ENCODE measurements at regions not wholly inside any gene's neighbourhood (a gene's known extent, or its start where the extent isn't known, plus 50 kb on each side); places are given as distances from the start of the nearest gene placed in this dataset.

- DNase-seq (ENCODE audit: low read depth, low spot score) (no peak), ATAC-seq (no peak)
- H3K9ac ChIP-seq (ENCODE audit: low read length), result no peak overlapping the region
- H4K20me1 ChIP-seq (ENCODE audit: insufficient read depth), result no peaks in the 10 kb centered on the region
- no peak overlapping the region for H2AFZ ChIP-seq (ENCODE audit: low read depth, low read length, poor library complexity, severe bottlenecking)
- peaks cover 0 to 12% of the 10 kb centered on the region in 2 experiments; a peak in 1 of 4 replicates for H3K9me3 ChIP-seq (ENCODE audit: control insufficient read depth in 1 of 2, insufficient read depth in 1 of 2, low read depth in 1 of 2, low read length in 2 of 2)
- H3K27ac ChIP-seq (ENCODE audit: low read depth, low read length), result no peak overlapping the region
- RAD21 ChIA-PET (ENCODE audit: low non-redundant PET in 1 of 2, low total read pairs in 2 of 2, uncharacterized antibody in 2 of 2, unreplicated experiment in 2 of 2), result no interaction called here
- no peaks in the 10 kb centered on the region for H3K27me3 ChIP-seq (ENCODE audit: insufficient read depth, low read length)
- CTCF ChIA-PET, result no interaction called here
- POLR2A ChIA-PET, result no interaction called here
- BruUV-seq (replicated peaks), result no TSS peak
- H3K4me2 ChIP-seq (ENCODE audit: low read length), result no peak overlapping the region
- no peaks in the 10 kb centered on the region for H3K36me3 ChIP-seq (ENCODE audit: control insufficient read depth in 1 of 2, insufficient read depth in 2 of 2, low read length in 2 of 2)
- no peak for TF ChIP-seq POLR2A (IDR thresholded peaks at IDR 0.05; ENCODE audit: borderline replicate concordance, extremely low read depth, insufficient read depth, insufficient read length)
- no peak for TF ChIP-seq SP1 (IDR thresholded peaks at IDR 0.05; ENCODE audit: low read depth)
- no peak for TF ChIP-seq JUND (IDR thresholded peaks at IDR 0.05)
- TF ChIP-seq RAD21 (IDR thresholded peaks at IDR 0.05; ENCODE audit: low read depth), result no peak
- no peak for TF ChIP-seq ZNF274 (IDR thresholded peaks at IDR 0.05; ENCODE audit: low read depth, low read length)
- TF ChIP-seq EZH2phosphoT487 (IDR thresholded peaks at IDR 0.05; ENCODE audit: borderline replicate concordance), result no peak
- TF ChIP-seq MAX (IDR thresholded peaks at IDR 0.05), result no peak
- TF ChIP-seq EZH2 (IDR thresholded peaks at IDR 0.05), result no peak
- no peak for TF ChIP-seq FOSL1 (IDR thresholded peaks at IDR 0.05; ENCODE audit: low read depth)
- TF ChIP-seq CTCF (IDR thresholded peaks at IDR 0.05 in 2 of 3, conservative IDR thresholded peaks at IDR 0.05 in 1 of 3; ENCODE audit: borderline replicate concordance in 1 of 3, insufficient read depth in 1 of 3, low read depth in 2 of 3, low read length in 2 of 3), result no peak
- no peak for TF ChIP-seq TCF7L2 (IDR thresholded peaks at IDR 0.05; ENCODE audit: borderline replicate concordance, extremely low read depth, insufficient read depth, insufficient read length)
- no peak for TF ChIP-seq CEBPB (IDR thresholded peaks at IDR 0.05; ENCODE audit: low read depth)
- TF ChIP-seq SRF (IDR thresholded peaks at IDR 0.05; ENCODE audit: low read depth), result no peak
- no peak for TF ChIP-seq CBX3 (IDR thresholded peaks at IDR 0.05; ENCODE audit: low read depth)
- TF ChIP-seq YY1 (IDR thresholded peaks at IDR 0.05; ENCODE audit: extremely low read depth, insufficient replicate concordance, low read depth, low read length), result no peak
- no peak for TF ChIP-seq ATF3 (IDR thresholded peaks at IDR 0.05)
- H3K4me3 ChIP-seq (replicated peaks in 1 of 2; ENCODE audit: low read depth in 1 of 2, low read length in 2 of 2), result no peak overlapping the region
- no peaks in the 10 kb centered on the region for H3K4me1 ChIP-seq (ENCODE audit: control insufficient read depth in 1 of 2, insufficient read depth in 2 of 2, low read length in 2 of 2)
- intact Hi-C loops (cut with micrococcal nuclease), result no loop called here
- no peaks in the 10 kb centered on the region for H3K9me2 ChIP-seq (ENCODE audit: insufficient read depth)
- no peaks in the 10 kb centered on the region for H3K79me2 ChIP-seq (ENCODE audit: insufficient read depth, low read length)
Measured at GRCh38 chr21:22925032-22925431, 1926.8 kb downstream of the NCAM2 start.

Measured in HCT116 (cell line).